Smooth muscle cell (in vitro differentiated cells): ENCODE measurements at regions not wholly inside any gene's neighbourhood (a gene's known extent, or its start where the extent isn't known, plus 50 kb on each side); places are given as distances from the start of the nearest gene placed in this dataset.

ENCODE experiments used
- DNase-seq: peaks from one replicate; lab custom pipeline; 2025; ENCODE audit not compliant: unreplicated experiment; lab: John Stamatoyannopoulos, UW
- H2AFZ ChIP-seq: fragments of 200-600 bp; sonication (generic); 2 replicates; pipeline ENCODE4 v1.6.0; 2016; ENCODE audit warnings: antibody characterized with exemption, low read depth, mild to moderate bottlenecking
- H3F3A ChIP-seq: fragments of 200-600 bp; sonication (generic); 2 replicates; pipeline ENCODE4 v1.6.0; 2017; ENCODE audit warnings: antibody characterized with exemption, low read depth
- H3K27ac ChIP-seq: fragments of 200-600 bp; sonication (generic); 2 replicates; pipeline ENCODE4 v1.5.1; 2016; ENCODE audit warnings: low read depth, mild to moderate bottlenecking
- H3K27me3 ChIP-seq: fragments of 200-600 bp; sonication (generic); 2 replicates; pipeline ENCODE4 v1.6.1; 2016; ENCODE audit warnings: low read depth, mild to moderate bottlenecking
- H3K36me3 ChIP-seq: fragments of 200-600 bp; sonication (generic); 2 replicates; pipeline ENCODE4 v1.5.1; 2016; ENCODE audit warnings: low read depth
- H3K4me1 ChIP-seq: fragments of 200-600 bp; sonication (generic); 2 replicates; pipeline ENCODE4 v1.5.1; 2016; ENCODE audit warnings: low read depth
- H3K4me2 ChIP-seq: fragments of 200-600 bp; sonication (generic); 2 replicates; pipeline ENCODE4 v1.6.0; 2016; ENCODE audit warnings: mild to moderate bottlenecking
- H3K4me3 ChIP-seq: fragments of 200-600 bp; sonication (generic); 2 replicates; pipeline ENCODE4 v1.5.1; 2016; ENCODE audit warnings: mild to moderate bottlenecking
- H3K79me2 ChIP-seq: fragments of 200-600 bp; sonication (generic); 2 replicates; pipeline ENCODE4 v1.6.0; 2016; ENCODE audit warnings: low read depth, mild to moderate bottlenecking
- H3K9ac ChIP-seq: fragments of 200-600 bp; sonication (generic); 2 replicates; pipeline ENCODE4 v1.6.0; 2016; ENCODE audit warnings: low read depth
- H3K9me3 ChIP-seq: fragments of 200-600 bp; sonication (generic); replicated peaks from 2 replicates; pipeline ENCODE4 v1.5.1; 2016; ENCODE audit warnings: low read depth
- H4K20me1 ChIP-seq: fragments of 200-600 bp; sonication (generic); 2 replicates; pipeline ENCODE4 v1.6.0; 2016; ENCODE audit warnings: low read depth
- WGBS: methylation state at CpG from one replicate; pipeline ENCODE4 v1.1.7; 2016; ENCODE audit warnings: low lambda C conversion rate; 5-methylcytosine and 5-hydroxymethylcytosine counted together
- TF ChIP-seq, protein P1 (sequence below): fragments of 200-600 bp; sonication (generic); IDR thresholded peaks from 2 replicates; pipeline ENCODE4 v1.5.1; 2017; ENCODE audit warnings: borderline replicate concordance, mild to moderate bottlenecking, antibody characterized with exemption; ENCODE audit not compliant: insufficient read depth, poor library complexity, severe bottlenecking

DNA sequence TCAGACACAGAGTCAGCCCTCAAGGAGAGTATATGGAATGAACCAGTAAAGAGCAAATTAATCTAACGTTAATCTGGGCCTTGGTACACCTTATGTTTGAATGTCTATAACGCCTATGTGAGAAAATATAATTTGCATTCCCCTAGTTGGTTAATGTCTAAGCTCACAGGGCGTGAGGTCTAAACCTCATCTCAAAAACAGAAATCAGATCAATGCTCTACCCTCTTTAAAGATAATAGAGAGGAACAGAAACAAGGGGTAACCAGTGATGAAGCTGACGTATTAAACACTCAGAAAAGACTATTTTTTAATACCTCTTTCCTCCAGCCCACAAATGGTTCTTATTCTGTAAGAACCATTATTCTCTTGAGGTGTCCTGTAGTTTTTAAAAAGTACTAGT lies 369.2 kb upstream of the NOCT start:
- Histone ChIP-seq H3K27ac (no peak overlapping the region), H3K4me2 (no peak overlapping the region), H3K27me3 (no peaks in the 10 kb centered on the region), H3K9me3 (no peaks in the 10 kb centered on the region), H3K4me1 (no peaks in the 10 kb centered on the region), H4K20me1 (no peaks in the 10 kb centered on the region), H3F3A (no peaks in the 10 kb centered on the region), H3K4me3 (no peak overlapping the region), H2AFZ (no peak overlapping the region), H3K79me2 (no peaks in the 10 kb centered on the region), H3K36me3 (no peaks in the 10 kb centered on the region), H3K9ac (no peak overlapping the region)
- 82% methylated on average over 4 of the region's 4 CpGs for WGBS
- DNase-seq = no peak
- TF ChIP-seq, protein P1, sequence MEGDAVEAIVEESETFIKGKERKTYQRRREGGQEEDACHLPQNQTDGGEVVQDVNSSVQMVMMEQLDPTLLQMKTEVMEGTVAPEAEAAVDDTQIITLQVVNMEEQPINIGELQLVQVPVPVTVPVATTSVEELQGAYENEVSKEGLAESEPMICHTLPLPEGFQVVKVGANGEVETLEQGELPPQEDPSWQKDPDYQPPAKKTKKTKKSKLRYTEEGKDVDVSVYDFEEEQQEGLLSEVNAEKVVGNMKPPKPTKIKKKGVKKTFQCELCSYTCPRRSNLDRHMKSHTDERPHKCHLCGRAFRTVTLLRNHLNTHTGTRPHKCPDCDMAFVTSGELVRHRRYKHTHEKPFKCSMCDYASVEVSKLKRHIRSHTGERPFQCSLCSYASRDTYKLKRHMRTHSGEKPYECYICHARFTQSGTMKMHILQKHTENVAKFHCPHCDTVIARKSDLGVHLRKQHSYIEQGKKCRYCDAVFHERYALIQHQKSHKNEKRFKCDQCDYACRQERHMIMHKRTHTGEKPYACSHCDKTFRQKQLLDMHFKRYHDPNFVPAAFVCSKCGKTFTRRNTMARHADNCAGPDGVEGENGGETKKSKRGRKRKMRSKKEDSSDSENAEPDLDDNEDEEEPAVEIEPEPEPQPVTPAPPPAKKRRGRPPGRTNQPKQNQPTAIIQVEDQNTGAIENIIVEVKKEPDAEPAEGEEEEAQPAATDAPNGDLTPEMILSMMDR = no peak

DNA sequence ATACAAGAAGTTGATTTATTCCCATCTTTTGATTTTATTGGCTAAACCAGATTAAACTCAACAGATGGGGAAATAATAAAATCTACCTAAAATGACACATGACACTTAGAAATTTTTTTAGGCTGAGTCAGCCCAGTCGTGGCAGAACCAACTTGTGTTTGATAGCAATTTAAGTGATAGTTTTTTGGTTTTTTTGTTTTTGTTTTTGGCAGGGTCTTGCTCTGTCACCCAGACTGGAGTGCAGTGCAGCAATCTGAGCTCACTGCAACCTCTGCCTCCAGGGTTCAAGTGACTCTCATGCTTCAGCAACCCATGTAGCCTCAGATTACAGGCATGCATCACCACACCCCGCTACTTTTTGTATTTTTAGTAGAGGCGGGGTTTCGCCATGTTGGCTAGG lies 370.3 kb upstream of the NOCT start:
- 74% methylated on average over 4 of the region's 4 CpGs for WGBS
- Histone ChIP-seq H3K27me3 (no peaks in the 10 kb centered on the region), H3K4me1 (no peaks in the 10 kb centered on the region), H2AFZ (no peak overlapping the region), H3K4me3 (no peak overlapping the region), H3K9ac (no peak overlapping the region), H3F3A (no peaks in the 10 kb centered on the region), H3K4me2 (no peak overlapping the region), H3K27ac (no peak overlapping the region), H3K79me2 (no peaks in the 10 kb centered on the region), H3K36me3 (no peaks in the 10 kb centered on the region), H4K20me1 (no peaks in the 10 kb centered on the region), H3K9me3 (no peaks in the 10 kb centered on the region)
- DNase-seq = no peak
- TF ChIP-seq, protein P1 = no peak

DNA sequence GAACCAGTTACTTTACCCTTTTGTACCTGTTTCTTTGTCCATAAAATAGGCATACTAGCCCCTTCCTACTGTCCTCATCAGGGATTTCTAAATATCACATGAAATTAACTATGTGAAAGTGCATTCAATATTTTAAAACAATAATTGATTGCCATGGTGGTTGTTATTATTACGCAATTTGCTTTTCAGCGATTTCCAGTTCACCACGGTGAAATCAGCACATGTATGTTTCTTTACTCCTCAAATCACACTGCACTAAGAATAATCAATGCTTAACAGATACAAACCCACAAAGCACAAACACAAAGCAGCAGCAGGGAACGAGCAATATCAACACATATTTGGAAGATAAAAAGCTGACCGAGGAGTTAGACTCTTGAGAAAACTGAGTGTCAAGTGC lies 371.3 kb upstream of the NOCT start:
- H4K20me1 ChIP-seq = no peaks in the 10 kb centered on the region
- no peaks in the 10 kb centered on the region for H3K4me1 ChIP-seq
- no peaks in the 10 kb centered on the region for H3K27me3 ChIP-seq
- DNase-seq = no peak
- H3K9me3 ChIP-seq = no peaks in the 10 kb centered on the region
- no peaks in the 10 kb centered on the region for H3F3A ChIP-seq
- H3K27ac ChIP-seq = no peak overlapping the region
- H3K4me3 ChIP-seq = no peak overlapping the region
- no peaks in the 10 kb centered on the region for H3K79me2 ChIP-seq
- TF ChIP-seq, protein P1 = no peak
- WGBS = 76% methylated on average over 5 of the region's 5 CpGs
- no peaks in the 10 kb centered on the region for H3K36me3 ChIP-seq
- no peak overlapping the region for H2AFZ ChIP-seq
- H3K9ac ChIP-seq = no peak overlapping the region
- H3K4me2 ChIP-seq = no peak overlapping the region

DNA sequence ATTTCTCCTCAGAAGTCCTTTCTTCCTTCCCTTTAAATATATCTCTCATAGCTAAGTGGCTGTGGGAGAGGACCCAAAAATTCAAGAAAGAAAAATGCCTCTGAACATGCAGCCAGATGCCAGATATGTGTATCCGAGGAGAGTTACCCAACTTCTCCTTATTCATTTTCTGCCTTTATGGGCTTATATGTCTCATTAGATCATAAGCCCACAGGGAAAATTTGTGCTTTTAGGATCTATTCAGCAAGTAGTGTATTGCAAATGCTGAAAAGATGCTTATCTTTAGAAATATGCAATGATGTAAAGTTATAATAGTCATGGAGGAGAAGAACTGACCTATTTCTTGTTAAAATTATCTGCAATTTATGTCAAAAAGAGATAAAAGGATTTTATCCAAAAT lies 371.8 kb upstream of the NOCT start:
- no peak overlapping the region for H2AFZ ChIP-seq
- no peak overlapping the region for H3K4me2 ChIP-seq
- no peaks in the 10 kb centered on the region for H4K20me1 ChIP-seq
- H3K79me2 ChIP-seq = no peaks in the 10 kb centered on the region
- H3K4me3 ChIP-seq = no peak overlapping the region
- H3K27me3 ChIP-seq = no peaks in the 10 kb centered on the region
- no peak for DNase-seq
- no peaks in the 10 kb centered on the region for H3K9me3 ChIP-seq
- H3K36me3 ChIP-seq = no peaks in the 10 kb centered on the region
- no peaks in the 10 kb centered on the region for H3F3A ChIP-seq
- 78% methylated on average over 1 of the region's 1 CpG for WGBS
- no peaks in the 10 kb centered on the region for H3K4me1 ChIP-seq
- no peak overlapping the region for H3K27ac ChIP-seq
- TF ChIP-seq, protein P1 = no peak
- H3K9ac ChIP-seq = no peak overlapping the region
